IPS-20b (cell line): ENCODE measurements at regions not wholly inside any gene's neighbourhood (a gene's known extent, or its start where the extent isn't known, plus 50 kb on each side); places are given as distances from the start of the nearest gene placed in this dataset.
"Not testable (repeated sequence)": the region's sequence is repeated elsewhere in the genome, so short reads cannot be mapped to it uniquely, and the experiment has no call there.

Experiments
- H3K27ac ChIP-seq: one replicate; pipeline ENCODE4 v1.5.1; 2013; ENCODE audit warnings: low read length
- H3K27me3 ChIP-seq: 2 replicates; pipeline ENCODE4 v1.6.1; 2013; ENCODE audit warnings: mild to moderate bottlenecking, low read length, inconsistent platforms; ENCODE audit not compliant: insufficient read depth
- H3K36me3 ChIP-seq: 2 replicates; pipeline ENCODE4 v1.6.1; 2013; ENCODE audit warnings: low read depth, mild to moderate bottlenecking, inconsistent platforms, low read length, moderate library complexity; ENCODE audit not compliant: insufficient read depth
- H3K4me1 ChIP-seq: 2 replicates; pipeline ENCODE4 v1.6.1; 2013; ENCODE audit warnings: mild to moderate bottlenecking, control low read depth, inconsistent platforms, low read length, moderate library complexity; ENCODE audit not compliant: insufficient read depth
- H3K4me3 ChIP-seq: 2 replicates; pipeline ENCODE4 v1.5.1; 2013; ENCODE audit warnings: mild to moderate bottlenecking, low read length, inconsistent platforms
- H3K9ac ChIP-seq: 2 replicates; pipeline ENCODE4 v1.6.1; 2013; ENCODE audit warnings: low read depth, mild to moderate bottlenecking, inconsistent platforms, low read length, moderate library complexity
- H3K9me3 ChIP-seq: 2 replicates; pipeline ENCODE4 v1.6.1; 2013; ENCODE audit warnings: mild to moderate bottlenecking, low read depth, low read length, inconsistent platforms; ENCODE audit not compliant: insufficient read depth

- peaks cover 2% of the 10 kb centered on the region; the same call in 1 of the 2 replicates for H3K9me3 ChIP-seq
- no peak overlapping the region for H3K27ac ChIP-seq
- no peak overlapping the region for H3K9ac ChIP-seq
- H3K36me3 ChIP-seq = no peaks in the 10 kb centered on the region
- H3K27me3 ChIP-seq = no peaks in the 10 kb centered on the region
- peaks cover 14% of the 10 kb centered on the region; the same call in 1 of the 2 replicates for H3K4me1 ChIP-seq
- no peak overlapping the region for H3K4me3 ChIP-seq
These were observed 104.5 kb downstream of the RPLP1 start for GRCh38 chr15:69557020-69557706.

- H3K4me3 ChIP-seq = no peak overlapping the region
- H3K27ac ChIP-seq = no peak overlapping the region
- H3K9ac ChIP-seq = no peak overlapping the region
- no peaks in the 10 kb centered on the region for H3K27me3 ChIP-seq
- H3K9me3 ChIP-seq = no peaks in the 10 kb centered on the region
- H3K4me1 ChIP-seq = peaks cover 14% of the 10 kb centered on the region; the same call in 1 of the 2 replicates
- no peaks in the 10 kb centered on the region for H3K36me3 ChIP-seq
These were observed 105.2 kb downstream of the RPLP1 start for GRCh38 chr15:69557707-69558409.

- Histone ChIP-seq H3K27ac (no peak overlapping the region), H3K4me1 (peaks cover 14% of the 10 kb centered on the region; the same call in 1 of the 2 replicates), H3K36me3 (no peaks in the 10 kb centered on the region), H3K9ac (no peak overlapping the region), H3K4me3 (no peak overlapping the region), H3K9me3 (no peaks in the 10 kb centered on the region), H3K27me3 (no peaks in the 10 kb centered on the region)
These were observed 107.0 kb downstream of the RPLP1 start for GRCh38 chr15:69559440-69560190.

- Histone ChIP-seq H3K27ac (no peak overlapping the region), H3K4me3 (no peak overlapping the region), H3K27me3 (no peaks in the 10 kb centered on the region)
These were observed 108.6 kb downstream of the RPLP1 start for GRCh38 chr15:69561071-69561784.

GRCh38 chr15:69562116-69562515, 109.5 kb downstream of the RPLP1 start:
- Histone ChIP-seq H3K4me3 (no peak overlapping the region), H3K36me3 (no peaks in the 10 kb centered on the region), H3K27me3 (no peaks in the 10 kb centered on the region), H3K9ac (no peak overlapping the region), H3K9me3 (no peaks in the 10 kb centered on the region), H3K27ac (no peak overlapping the region), H3K4me1 (peaks cover 7% of the 10 kb centered on the region; the same call in 1 of the 2 replicates)

More at GRCh38 chr15:69561071-69561784, 108.6 kb downstream of the RPLP1 start:
- H3K4me1 ChIP-seq = peaks cover 14% of the 10 kb centered on the region; the same call in 1 of the 2 replicates
- H3K36me3 ChIP-seq = no peaks in the 10 kb centered on the region
- H3K9me3 ChIP-seq = no peaks in the 10 kb centered on the region
- no peak overlapping the region for H3K9ac ChIP-seq

- Histone ChIP-seq H3K27ac (no peak overlapping the region), H3K4me3 (no peak overlapping the region), H3K36me3 (no peaks in the 10 kb centered on the region), H3K9ac (no peak overlapping the region), H3K9me3 (no peaks in the 10 kb centered on the region), H3K4me1 (peaks cover 2% of the 10 kb centered on the region; the same call in 1 of the 2 replicates), H3K27me3 (no peaks in the 10 kb centered on the region)
These were observed 109.9 kb downstream of the RPLP1 start for GRCh38 chr15:69562564-69562963.

- Histone ChIP-seq H3K27ac (no peak overlapping the region), H3K4me3 (no peak overlapping the region), H3K9ac (no peak overlapping the region)
These were observed 112.5 kb downstream of the RPLP1 start for GRCh38 chr15:69565066-69565655.

GRCh38 chr15:69567238-69567760, 114.7 kb downstream of the RPLP1 start:
- not testable (repeated sequence) for H3K9me3 ChIP-seq, H3K36me3 ChIP-seq, H3K4me1 ChIP-seq, H3K27ac ChIP-seq, H3K4me3 ChIP-seq, H3K9ac ChIP-seq, H3K27me3 ChIP-seq

More at GRCh38 chr15:69565066-69565655, 112.5 kb downstream of the RPLP1 start:
- no peaks in the 10 kb centered on the region for H3K4me1 ChIP-seq
- H3K9me3 ChIP-seq = no peaks in the 10 kb centered on the region
- H3K27me3 ChIP-seq = no peaks in the 10 kb centered on the region
- H3K36me3 ChIP-seq = no peaks in the 10 kb centered on the region

GRCh38 chr15:69568173-69569009, 115.8 kb downstream of the RPLP1 start:
- no peak overlapping the region for H3K9ac ChIP-seq
- H3K4me3 ChIP-seq = no peak overlapping the region
- no peaks in the 10 kb centered on the region for H3K27me3 ChIP-seq

GRCh38 chr15:69570454-69570853, 117.8 kb downstream of the RPLP1 start:
- Histone ChIP-seq H3K9me3 (no peaks in the 10 kb centered on the region), H3K27me3 (no peaks in the 10 kb centered on the region), H3K36me3 (no peaks in the 10 kb centered on the region), H3K27ac (no peak overlapping the region), H3K4me3 (no peak overlapping the region), H3K4me1 (no peaks in the 10 kb centered on the region), H3K9ac (no peak overlapping the region)

More at GRCh38 chr15:69568173-69569009, 115.8 kb downstream of the RPLP1 start:
- Histone ChIP-seq H3K27ac (no peak overlapping the region), H3K9me3 (no peaks in the 10 kb centered on the region), H3K4me1 (no peaks in the 10 kb centered on the region), H3K36me3 (no peaks in the 10 kb centered on the region)
